ENCODE measurements at regions not wholly inside any gene's neighbourhood (a gene's known extent, or its start where the extent isn't known, plus 50 kb on each side); places are given as distances from the start of the nearest gene placed in this dataset.

DNA sequence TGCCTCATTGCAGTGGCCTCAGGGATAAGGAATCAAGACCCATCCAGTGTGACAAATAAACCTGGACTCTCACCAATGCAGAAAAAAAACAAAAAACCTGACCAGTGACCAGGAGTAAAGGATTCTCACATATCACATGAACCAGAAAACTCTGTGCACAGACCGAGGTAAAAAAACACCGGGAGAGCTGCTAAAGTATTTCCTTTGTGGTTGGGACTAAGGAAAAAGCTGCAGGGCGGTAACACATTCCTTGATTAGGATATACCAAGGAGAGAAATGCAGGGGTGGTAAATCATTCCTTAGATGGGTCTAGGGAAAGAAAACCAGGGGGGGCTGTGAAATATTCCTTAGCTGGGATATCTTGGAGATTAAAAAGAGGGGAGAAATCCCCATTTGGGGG, 64.8 kb upstream of the ZNF85 start:
- Histone ChIP-seq H4K20me1 (no peaks in the 10 kb centered on the region), H3K27me3 (no peaks in the 10 kb centered on the region), H3K4me1 (peaks cover 17% of the 10 kb centered on the region), H3K9ac (no peak overlapping the region), H3K4me2 (peak overlapping the region; percentile 63), H3K27ac (no peak overlapping the region), H3K36me3 (no peaks in the 10 kb centered on the region; the same call in 1 of the 2 replicates), H3K4me3 (peak overlapping the region; percentile 22; the same call in 1 of the 2 replicates), H3K9me3 (peaks cover 80% of the 10 kb centered on the region)
- no peak for TF ChIP-seq Cebpa-rat (IDR thresholded peaks at IDR 0.05)

DNA sequence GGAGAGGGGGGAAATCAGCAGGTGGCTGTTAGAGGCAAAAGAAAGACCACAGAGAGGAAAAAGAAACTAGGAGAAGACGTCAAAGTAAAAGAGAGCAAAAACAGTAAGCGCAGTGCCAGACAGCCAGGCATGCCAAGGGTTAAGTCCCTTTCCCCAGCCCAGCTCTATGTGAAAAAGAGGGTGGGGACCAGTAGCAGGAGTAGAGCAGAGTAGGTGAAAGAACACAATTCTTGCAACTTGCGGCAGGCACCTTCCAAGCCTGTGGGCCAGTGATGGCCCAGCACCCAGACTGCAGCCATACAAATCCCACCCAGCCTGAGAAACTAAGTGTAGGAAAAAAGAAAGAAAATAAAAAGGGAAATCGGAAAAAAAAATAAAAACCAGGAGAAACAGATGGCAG, 64.2 kb upstream of the ZNF85 start:
- TF ChIP-seq Cebpa-rat (IDR thresholded peaks at IDR 0.05): no peak
- Histone ChIP-seq H3K9me3 (peaks cover 78% of the 10 kb centered on the region), H3K4me1 (peaks cover 17% of the 10 kb centered on the region), H3K27me3 (no peaks in the 10 kb centered on the region), H4K20me1 (no peaks in the 10 kb centered on the region), H3K4me3 (peak overlapping the region; percentile 22; the same call in 1 of the 2 replicates), H3K4me2 (peak overlapping the region; percentile 63), H3K27ac (no peak overlapping the region), H3K9ac (no peak overlapping the region), H3K36me3 (no peaks in the 10 kb centered on the region; the same call in 1 of the 2 replicates)

GRCh38 chr19:20860339-20860738, 62.7 kb upstream of the ZNF85 start:
- Histone ChIP-seq H3K36me3 (no peaks in the 10 kb centered on the region; the same call in 1 of the 2 replicates), H3K9ac (no peak overlapping the region), H3K27ac (no peak overlapping the region), H3K4me3 (no peak overlapping the region), H3K27me3 (no peaks in the 10 kb centered on the region), H3K4me1 (peaks cover 17% of the 10 kb centered on the region), H3K4me2 (no peak overlapping the region), H3K9me3 (peaks cover 72% of the 10 kb centered on the region), H4K20me1 (no peaks in the 10 kb centered on the region)
- no peak for TF ChIP-seq Cebpa-rat (IDR thresholded peaks at IDR 0.05)

- peaks cover 70% of the 10 kb centered on the region for H3K9me3 ChIP-seq
- no peak overlapping the region for H3K27ac ChIP-seq
- no peak overlapping the region for H3K4me2 ChIP-seq
- TF ChIP-seq Cebpa-rat (IDR thresholded peaks at IDR 0.05): no peak
- no peak overlapping the region for H3K9ac ChIP-seq
- no peak overlapping the region for H3K4me3 ChIP-seq
- no peaks in the 10 kb centered on the region; the same call in 1 of the 2 replicates for H3K36me3 ChIP-seq
- H3K4me1 ChIP-seq: peaks cover 11% of the 10 kb centered on the region
- no peaks in the 10 kb centered on the region for H4K20me1 ChIP-seq
- no peaks in the 10 kb centered on the region for H3K27me3 ChIP-seq
Measured at GRCh38 chr19:20863176-20863575, 59.9 kb upstream of the ZNF85 start.

Data from BLaER1 (cell line).